ENCODE measurements at regions not wholly inside any gene's neighbourhood (a gene's known extent, or its start where the extent isn't known, plus 50 kb on each side); places are given as distances from the start of the nearest gene placed in this dataset.

- no peak for DNase-seq (ENCODE audit: low spot score)
- POLR2A ChIA-PET (ENCODE audit: low non-redundant PET) = no interaction called here
- TF ChIP-seq, protein P1, sequence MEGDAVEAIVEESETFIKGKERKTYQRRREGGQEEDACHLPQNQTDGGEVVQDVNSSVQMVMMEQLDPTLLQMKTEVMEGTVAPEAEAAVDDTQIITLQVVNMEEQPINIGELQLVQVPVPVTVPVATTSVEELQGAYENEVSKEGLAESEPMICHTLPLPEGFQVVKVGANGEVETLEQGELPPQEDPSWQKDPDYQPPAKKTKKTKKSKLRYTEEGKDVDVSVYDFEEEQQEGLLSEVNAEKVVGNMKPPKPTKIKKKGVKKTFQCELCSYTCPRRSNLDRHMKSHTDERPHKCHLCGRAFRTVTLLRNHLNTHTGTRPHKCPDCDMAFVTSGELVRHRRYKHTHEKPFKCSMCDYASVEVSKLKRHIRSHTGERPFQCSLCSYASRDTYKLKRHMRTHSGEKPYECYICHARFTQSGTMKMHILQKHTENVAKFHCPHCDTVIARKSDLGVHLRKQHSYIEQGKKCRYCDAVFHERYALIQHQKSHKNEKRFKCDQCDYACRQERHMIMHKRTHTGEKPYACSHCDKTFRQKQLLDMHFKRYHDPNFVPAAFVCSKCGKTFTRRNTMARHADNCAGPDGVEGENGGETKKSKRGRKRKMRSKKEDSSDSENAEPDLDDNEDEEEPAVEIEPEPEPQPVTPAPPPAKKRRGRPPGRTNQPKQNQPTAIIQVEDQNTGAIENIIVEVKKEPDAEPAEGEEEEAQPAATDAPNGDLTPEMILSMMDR (conservative IDR thresholded peaks at IDR 0.05; ENCODE audit: low read depth) = no peak
- CTCF ChIA-PET = no interaction called here
- no peak overlapping the region for H3K27ac ChIP-seq
Observed at GRCh38 chr16:5412731-5413130, 315.1 kb upstream of the EEF2KMT start.

DNA sequence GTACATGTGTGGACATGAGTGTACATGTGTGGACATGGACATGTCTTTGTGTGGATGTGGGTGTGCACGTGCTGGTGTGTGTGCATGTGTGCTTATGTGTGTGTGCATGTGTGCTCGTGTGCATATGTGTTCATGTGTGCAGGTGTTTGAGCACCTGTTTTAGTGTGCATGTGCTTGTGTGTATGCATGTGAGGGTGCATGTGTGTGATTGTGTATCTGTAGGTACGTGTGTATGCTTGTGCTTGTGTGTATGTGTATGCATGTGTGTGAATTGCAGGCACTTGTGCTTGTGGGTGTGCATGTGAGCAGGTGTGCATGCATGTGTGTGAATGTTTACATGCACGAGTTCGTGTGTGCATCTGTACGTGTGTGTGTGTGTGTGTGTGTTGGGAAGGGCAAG is 300.6 kb upstream of the EEF2KMT start:
- H3K27ac ChIP-seq = no peak overlapping the region
- no peak for DNase-seq (ENCODE audit: low spot score)
- ChIA-PET CTCF (no interaction called here), POLR2A (ENCODE audit: low non-redundant PET) (no interaction called here)
- TF ChIP-seq, protein P1 (conservative IDR thresholded peaks at IDR 0.05; ENCODE audit: low read depth) = no peak

DNA sequence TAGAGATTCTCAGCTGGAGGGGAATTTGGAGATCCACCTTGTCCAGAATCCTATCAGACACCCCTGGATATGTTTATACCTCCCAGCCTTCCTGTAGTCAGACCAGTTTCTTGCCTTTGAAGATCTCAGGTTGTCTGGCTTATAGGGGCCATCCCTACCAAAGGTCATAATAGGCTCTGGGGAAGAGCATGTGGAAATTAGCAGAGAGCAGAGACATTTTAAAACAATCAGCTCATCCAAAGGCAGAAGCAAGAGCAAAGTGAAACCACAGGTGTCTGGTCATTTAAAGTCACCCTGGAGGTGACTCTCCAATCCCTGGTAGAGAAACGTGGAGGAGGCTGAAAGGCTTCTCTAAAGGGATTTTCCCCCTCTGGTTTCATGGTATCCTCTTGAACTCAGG is 299.3 kb upstream of the EEF2KMT start:
- ChIA-PET POLR2A (ENCODE audit: low non-redundant PET) (no interaction called here), CTCF (no interaction called here)
- H3K27ac ChIP-seq = no peak overlapping the region
- TF ChIP-seq, protein P1 (conservative IDR thresholded peaks at IDR 0.05; ENCODE audit: low read depth) = no peak
- DNase-seq (ENCODE audit: low spot score) = no peak

DNA sequence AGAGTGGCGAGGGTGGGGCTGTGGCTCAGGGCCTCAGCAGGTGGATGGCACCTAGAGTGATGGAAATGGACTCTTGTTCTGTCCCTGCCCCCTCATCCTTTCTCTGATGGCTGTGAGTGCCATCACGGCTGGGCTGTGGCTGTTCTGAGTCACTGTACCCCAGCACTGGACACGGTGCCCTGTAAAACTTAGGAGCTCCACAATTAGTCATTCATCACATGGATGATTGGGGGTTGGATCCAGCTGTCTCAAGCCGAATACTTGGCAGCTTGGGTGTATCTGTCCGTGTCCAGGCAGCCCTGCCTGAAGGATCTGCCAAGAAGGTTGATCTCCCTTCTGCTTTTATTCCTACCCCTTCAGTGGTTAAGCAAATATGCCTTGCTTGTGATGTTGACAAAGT is 295.5 kb upstream of the EEF2KMT start:
- ChIA-PET CTCF (no interaction called here), POLR2A (ENCODE audit: low non-redundant PET) (no interaction called here)
- TF ChIP-seq, protein P1 (conservative IDR thresholded peaks at IDR 0.05; ENCODE audit: low read depth) = no peak
- H3K27ac ChIP-seq = no peak overlapping the region
- DNase-seq (ENCODE audit: low spot score) = no peak

- POLR2A ChIA-PET (ENCODE audit: low non-redundant PET) = no interaction called here
- DNase-seq (ENCODE audit: low spot score) = no peak
- no peak overlapping the region for H3K27ac ChIP-seq
- TF ChIP-seq, protein P1 (conservative IDR thresholded peaks at IDR 0.05; ENCODE audit: low read depth) = no peak
- CTCF ChIA-PET = no interaction called here
Observed at GRCh38 chr16:5386989-5387388, 289.4 kb upstream of the EEF2KMT start.

- H3K27ac ChIP-seq = no peak overlapping the region
- TF ChIP-seq, protein P1 (conservative IDR thresholded peaks at IDR 0.05; ENCODE audit: low read depth) = no peak
- CTCF ChIA-PET = no interaction called here
- POLR2A ChIA-PET (ENCODE audit: low non-redundant PET) = no interaction called here
- no peak for DNase-seq (ENCODE audit: low spot score)
Observed at GRCh38 chr16:5385811-5386210, 288.2 kb upstream of the EEF2KMT start.

DNA sequence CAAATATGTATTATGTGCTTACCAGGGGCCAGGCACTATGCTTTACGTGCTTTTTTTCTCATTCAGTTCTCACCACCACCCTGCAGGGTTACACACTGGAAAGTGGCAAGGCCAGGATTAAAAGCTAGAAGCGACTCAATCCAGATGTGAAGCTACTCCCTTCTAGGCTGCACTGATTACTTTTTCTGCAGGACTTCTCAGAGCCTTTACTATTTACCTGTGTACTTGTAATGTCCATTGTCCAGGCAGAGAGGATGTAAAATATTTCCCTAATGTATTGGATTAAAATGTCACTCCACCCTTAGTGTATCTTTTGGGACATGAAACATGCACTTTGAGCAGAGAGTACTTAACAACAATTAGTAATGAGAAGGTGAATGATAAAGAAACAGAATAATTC is 287.5 kb upstream of the EEF2KMT start:
- H3K27ac ChIP-seq = no peak overlapping the region
- ChIA-PET POLR2A (ENCODE audit: low non-redundant PET) (no interaction called here), CTCF (no interaction called here)
- no peak for DNase-seq (ENCODE audit: low spot score)
- TF ChIP-seq, protein P1 (conservative IDR thresholded peaks at IDR 0.05; ENCODE audit: low read depth) = no peak

Measured in RWPE1 (cell line).